K562 (cell line): ENCODE measurements at regions not wholly inside any gene's neighbourhood (a gene's known extent, or its start where the extent isn't known, plus 50 kb on each side); places are given as distances from the start of the nearest gene placed in this dataset.

Source experiments
- ESRRA ChIP-seq: fragments of 450-650 bp; IDR thresholded peaks from 2 replicates; pipeline ENCODE4 v1.6.1; 2014; ENCODE audit warnings: low read depth, mild to moderate bottlenecking, moderate library complexity, borderline replicate concordance
- NR2F6 ChIP-seq: fragments of 450-650 bp; formaldehyde crosslinking; IDR thresholded peaks from 2 replicates; pipeline ENCODE4 v1.4.0; 2020; ENCODE audit warnings: mild to moderate bottlenecking
- ZNF124 ChIP-seq: sonication (generic); formaldehyde crosslinking; IDR thresholded peaks from 2 replicates; pipeline ENCODE4 v1.8.1; 2022; ENCODE audit warnings: missing genetic modification reagents

DNA sequence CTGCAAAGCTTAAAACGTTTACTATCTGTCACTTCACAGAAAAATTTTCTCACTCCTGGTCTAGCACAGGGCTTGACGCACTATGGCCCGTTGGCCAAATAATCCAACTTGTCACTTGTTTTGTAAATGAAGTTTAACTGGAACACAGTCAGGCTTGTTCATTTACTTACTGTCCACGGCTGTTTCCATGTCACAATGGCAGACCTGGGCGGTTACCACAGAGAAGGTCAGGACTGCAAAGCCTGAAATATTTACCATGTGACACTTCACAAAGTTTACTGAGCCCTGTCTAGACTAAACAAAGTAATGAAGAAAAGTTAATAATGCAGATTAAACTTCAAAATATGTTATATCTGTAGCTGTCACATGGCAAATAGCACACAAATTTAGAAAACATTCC, 273.0 kb upstream of the GYPC start:
- TF ChIP-seq NR2F6 (CRISPR knock-in tag): no peak
- TF ChIP-seq ZNF124 (CRISPR knock-in tag): no peak
- TF ChIP-seq ESRRA: no peak
